PFSK-1 (cell line): ENCODE measurements at regions not wholly inside any gene's neighbourhood (a gene's known extent, or its start where the extent isn't known, plus 50 kb on each side); places are given as distances from the start of the nearest gene placed in this dataset.

ENCODE experiments used
- FOXP2 ChIP-seq: optimal IDR thresholded peaks from 2 replicates; pipeline ENCODE3; 2011; ENCODE audit warnings: borderline replicate concordance, control low read depth, inconsistent platforms; ENCODE audit not compliant: insufficient read depth; ENCODE audit errors: extremely low read length, extremely low read depth
- POLR2AphosphoS5 ChIP-seq: IDR thresholded peaks from 2 replicates; pipeline ENCODE4 v1.6.1; 2012; ENCODE audit warnings: low read depth, mild to moderate bottlenecking, control low read depth, low read length, moderate library complexity
- REST ChIP-seq, 2 experiments: IDR thresholded peaks; 2 replicates each; pipeline versions ENCODE4 v1.6.1 to v1.8.0; 2011 to 2012; ENCODE audit warnings: low read depth in 2 of 2, low read length in 2 of 2, control low read depth in 1 of 2, inconsistent platforms in 1 of 2, mild to moderate bottlenecking in 1 of 2, moderate library complexity in 1 of 2; ENCODE audit not compliant: insufficient read depth in 1 of 2
- SIN3A ChIP-seq: IDR thresholded peaks from 2 replicates; pipeline ENCODE4 v1.6.1; 2012; ENCODE audit warnings: mild to moderate bottlenecking, low read length, moderate library complexity, borderline replicate concordance; ENCODE audit not compliant: insufficient read depth
- TAF1 ChIP-seq: IDR thresholded peaks from 2 replicates; pipeline ENCODE4 v1.6.1; 2012; ENCODE audit warnings: low read length, control low read depth, borderline replicate concordance; ENCODE audit not compliant: insufficient read depth

GRCh38 chr6:114785235-114786127 lies 442.7 kb upstream of the HS3ST5 start:
- TF ChIP-seq TAF1 = no peak
- no peak for TF ChIP-seq REST (IDR thresholded peaks at IDR 0.05; ENCODE audit: insufficient read depth in 1 of 2, low read depth in 2 of 2, low read length in 2 of 2)
- no peak for TF ChIP-seq SIN3A
- no peak for TF ChIP-seq FOXP2
- no peak for TF ChIP-seq POLR2AphosphoS5

- TF ChIP-seq TAF1 = no peak
- TF ChIP-seq FOXP2 = no peak
- TF ChIP-seq REST (IDR thresholded peaks at IDR 0.05; ENCODE audit: insufficient read depth in 1 of 2, low read depth in 2 of 2, low read length in 2 of 2) = no peak
- no peak for TF ChIP-seq POLR2AphosphoS5
- no peak for TF ChIP-seq SIN3A
These were observed 441.0 kb upstream of the HS3ST5 start for GRCh38 chr6:114783783-114784182.

GRCh38 chr6:114783083-114783482 lies 440.3 kb upstream of the HS3ST5 start:
- TF ChIP-seq POLR2AphosphoS5 = no peak
- no peak for TF ChIP-seq SIN3A
- no peak for TF ChIP-seq REST (IDR thresholded peaks at IDR 0.05; ENCODE audit: insufficient read depth in 1 of 2, low read depth in 2 of 2, low read length in 2 of 2)
- no peak for TF ChIP-seq TAF1
- no peak for TF ChIP-seq FOXP2

- TF ChIP-seq TAF1 = no peak
- TF ChIP-seq FOXP2 = no peak
- no peak for TF ChIP-seq SIN3A
- no peak for TF ChIP-seq POLR2AphosphoS5
- no peak for TF ChIP-seq REST (IDR thresholded peaks at IDR 0.05; ENCODE audit: insufficient read depth in 1 of 2, low read depth in 2 of 2, low read length in 2 of 2)
These were observed 422.0 kb upstream of the HS3ST5 start for GRCh38 chr6:114764866-114765265.
